Heart right ventricle (tissue), 16 donors: ENCODE measurements at regions not wholly inside any gene's neighbourhood (a gene's known extent, or its start where the extent isn't known, plus 50 kb on each side); places are given as distances from the start of the nearest gene placed in this dataset.

Source experiments
- ATAC-seq, 8 donors: fragments of 200-7000 bp; cut with Tn5 transposase; one replicate each; pipeline ENCODE4 v1.9.1; 2020; ENCODE audit warnings: mild to moderate bottlenecking in 8 of 8, moderate library complexity in 8 of 8, moderate number of reproducible peaks in 1 of 8
- DNase-seq, 2 donors: peaks; one replicate each; pipeline ENCODE4 v3.0.0-alpha.2; 2020
- H3K27ac ChIP-seq, 10 donors: fragments of 200-600 bp; sonication (generic) in 2 of 10; one replicate each; pipeline versions ENCODE4 v1.5.0 to v1.8.0; 2020 to 2022; ENCODE audit warnings: mild to moderate bottlenecking in 3 of 10
- H3K27me3 ChIP-seq, 7 donors: fragments of 200-600 bp; one replicate each; pipeline ENCODE4 v1.8.0; 2021 to 2022; ENCODE audit warnings: mild to moderate bottlenecking in 2 of 7
- H3K36me3 ChIP-seq, 9 donors: fragments of 200-600 bp; sonication (generic) in 1 of 9; one replicate each; pipeline versions ENCODE4 v1.5.0 to v1.8.0; 2020 to 2022; ENCODE audit warnings: mild to moderate bottlenecking in 2 of 9
- H3K4me1 ChIP-seq, 9 donors: fragments of 200-600 bp; sonication (generic) in 1 of 9; one replicate each; pipeline versions ENCODE4 v1.5.0 to v1.8.0; 2020 to 2022; ENCODE audit warnings: mild to moderate bottlenecking in 4 of 9
- H3K4me3 ChIP-seq, 10 donors: fragments of 200-600 bp; sonication (generic) in 2 of 10; one replicate each; pipeline versions ENCODE4 v1.5.0 to v1.8.0; 2020 to 2022; ENCODE audit warnings: mild to moderate bottlenecking in 7 of 10, moderate library complexity in 2 of 10
- H3K9me3 ChIP-seq, 11 donors: fragments of 200-600 bp in 10 of 11; sonication (generic) in 2 of 11; one replicate each; pipeline versions ENCODE4 v1.5.0 to v1.8.0; 2013 to 2022; ENCODE audit warnings: mild to moderate bottlenecking in 2 of 11, control low read depth in 1 of 11, moderate library complexity in 1 of 11
- CTCF ChIP-seq, 9 donors: fragments of 200-600 bp; sonication (generic) in 2 of 9; IDR thresholded peaks; one replicate each; pipeline versions ENCODE4 v1.5.0 to v1.8.0; 2021 to 2022; ENCODE audit warnings: antibody characterized with exemption in 9 of 9, mild to moderate bottlenecking in 5 of 9, moderate library complexity in 1 of 9
- WGBS, 2 donors: extraction: QIAGEN DNeasy Blood & Tissue Kit; methylation state at CpG; one replicate each; pipeline ENCODE4 v1.1.7; 2013; ENCODE audit warnings: inconsistent platforms in 1 of 2; 5-methylcytosine and 5-hydroxymethylcytosine counted together
- intact Hi-C, 10 donors: fragments of 100-400 bp; cut with DNase I; formaldehyde crosslinking; loops; one replicate each; pipeline versions ENCODE4 v1.11.1 to v1.14.2; 2022
- donor health status: Arrhythmogenic right ventricular cardiomyopathy.
- donor health status: ischemic (EF 13 %, LVEDD 7.1; RV severe dilation, severe dysfunction).
- donor health status: healthy with polysubstance abuse.
- donor health status: DM: no; HTN: yes; CAD: no.
- donor health status: DM: no; HTN: no; CAD: no.
- donor health status: ischemic (EF 25% LVEDD 6.9; RV normal size, moderate dysfunction).
- donor health status: ischemic (EF 25% LVEDD 5.7; RV mildly dilated, moderate dysfunction).
- donor health status: healthy.
- donor health status: DM: yes; HTN: yes; CAD: no.
- donor health status: Ischemic cardiomyopathy.
- donor health status: ischemic (EF 35%, LVEDD 5.7; RV mildly dilated, moderate dysfunction).
- donor health status: nonischemic (EF 11% LVEDD 7.7; RV severe dilation, severe dysfunction).
- donor health status: DM: yes; HTN: yes; CAD: no.
- donor health status: PGD.
- donor health status: ischemic (EF 29% LVEDD 5.4; RV normal size, mild dysfunction).
- donor health status: nonischemic (EF 23%, LVEDD 6.1; RV moderate dilation, normal function).

GRCh38 chr1:188988589-188988988, 1489.1 kb downstream of the BRINP3 start:
- H3K4me3 ChIP-seq = no peak overlapping the region
- no peaks in the 10 kb centered on the region for H3K36me3 ChIP-seq
- TF ChIP-seq CTCF (IDR thresholded peaks at IDR 0.05) = no peak
- no peak for ATAC-seq
- intact Hi-C loops = no loop called here
- H3K27ac ChIP-seq = no peak overlapping the region
- 67 to 78% methylated on average over 3 of the region's 3 CpGs for WGBS, 2 donors
- no peaks in the 10 kb centered on the region for H3K27me3 ChIP-seq
- DNase-seq = no peak
- H3K4me1 ChIP-seq = no peaks in the 10 kb centered on the region
- H3K9me3 ChIP-seq = peaks cover 0 to 32% (median 0%) of the 10 kb centered on the region in 11 donors

- 70 to 77% methylated on average over 2 of the region's 2 CpGs for WGBS, 2 donors
- intact Hi-C loops = no loop called here
- ATAC-seq = no peak
- no peak overlapping the region for H3K4me3 ChIP-seq
- H3K36me3 ChIP-seq = no peaks in the 10 kb centered on the region
- H3K27me3 ChIP-seq = no peaks in the 10 kb centered on the region
- peaks cover 0 to 16% (median 0%) of the 10 kb centered on the region in 11 donors for H3K9me3 ChIP-seq
- no peak for DNase-seq
- TF ChIP-seq CTCF (IDR thresholded peaks at IDR 0.05) = no peak
- H3K4me1 ChIP-seq = no peaks in the 10 kb centered on the region
- H3K27ac ChIP-seq = no peak overlapping the region
Observed at GRCh38 chr1:188991221-188991930, 1486.3 kb downstream of the BRINP3 start.

- no peak for ATAC-seq
- no peak for TF ChIP-seq CTCF (IDR thresholded peaks at IDR 0.05)
- no peak for DNase-seq
- Histone ChIP-seq H3K27ac (no peak overlapping the region), H3K27me3 (no peaks in the 10 kb centered on the region), H3K9me3 (no peaks in the 10 kb centered on the region), H3K4me1 (no peaks in the 10 kb centered on the region), H3K36me3 (no peaks in the 10 kb centered on the region), H3K4me3 (no peak overlapping the region)
- intact Hi-C loops = loop anchor here in 1 of 10 donors (10.0 kb wide), 1 partner anchor 1177 kb away; no protein-coding TSS in a partner anchor
- WGBS, 2 donors = 49 to 58% methylated on average over 3 of the region's 3 CpGs
Observed at GRCh38 chr1:189007824-189008223, 1469.8 kb downstream of the BRINP3 start.

- H3K36me3 ChIP-seq = no peaks in the 10 kb centered on the region
- DNase-seq (no peak), ATAC-seq (no peak)
- no peak overlapping the region for H3K27ac ChIP-seq
- WGBS, 2 donors = 79 to 81% methylated on average over 5 of the region's 5 CpGs
- no peak for TF ChIP-seq CTCF (IDR thresholded peaks at IDR 0.05)
- H3K27me3 ChIP-seq = no peaks in the 10 kb centered on the region
- no peak overlapping the region for H3K4me3 ChIP-seq
- no peaks in the 10 kb centered on the region for H3K4me1 ChIP-seq
- intact Hi-C loops = no loop called here
- peaks cover 0 to 31% (median 0%) of the 10 kb centered on the region in 11 donors for H3K9me3 ChIP-seq
Observed at GRCh38 chr1:189021577-189021976, 1456.1 kb downstream of the BRINP3 start.
